Neural progenitor cell (in vitro differentiated cells): ENCODE measurements at regions not wholly inside any gene's neighbourhood (a gene's known extent, or its start where the extent isn't known, plus 50 kb on each side); places are given as distances from the start of the nearest gene placed in this dataset.

Source experiments
- DNase-seq: peaks from one replicate; pipeline ENCODE4 v3.0.0-alpha.2; 2016; ENCODE audit warnings: low spot score
- H2AFZ ChIP-seq: fragments of 200-600 bp; sonication (generic); replicated peaks from 2 replicates; pipeline ENCODE4 v1.6.1; 2016; ENCODE audit warnings: antibody characterized with exemption
- H3F3A ChIP-seq: fragments of 200-600 bp; sonication (generic); 2 replicates; pipeline ENCODE4 v1.6.1; 2016; ENCODE audit warnings: antibody characterized with exemption, low read depth
- H3K27ac ChIP-seq: fragments of 200-600 bp; sonication (generic); 2 replicates; pipeline ENCODE4 v1.5.1; 2016; ENCODE audit warnings: mild to moderate bottlenecking
- H3K27me3 ChIP-seq: fragments of 200-600 bp; sonication (generic); 2 replicates; pipeline ENCODE4 v1.6.1; 2016; ENCODE audit warnings: mild to moderate bottlenecking, moderate library complexity
- H3K36me3 ChIP-seq: fragments of 200-600 bp; sonication (generic); 2 replicates; pipeline ENCODE4 v1.5.1; 2016
- H3K4me1 ChIP-seq: fragments of 200-600 bp; sonication (generic); 2 replicates; pipeline ENCODE4 v1.6.1; 2016; ENCODE audit warnings: mixed run types
- H3K4me2 ChIP-seq: fragments of 200-600 bp; sonication (generic); 2 replicates; pipeline ENCODE4 v1.6.1; 2016
- H3K4me3 ChIP-seq: fragments of 200-600 bp; sonication (generic); 2 replicates; pipeline ENCODE4 v1.5.1; 2016
- H3K79me2 ChIP-seq: fragments of 200-600 bp; sonication (generic); 2 replicates; pipeline ENCODE4 v1.6.1; 2016; ENCODE audit warnings: low read depth
- H3K9ac ChIP-seq: fragments of 200-600 bp; sonication (generic); 2 replicates; pipeline ENCODE4 v1.6.1; 2016
- H3K9me3 ChIP-seq: fragments of 200-600 bp; sonication (generic); 2 replicates; pipeline ENCODE4 v1.5.1; 2016; ENCODE audit warnings: low read depth
- H4K20me1 ChIP-seq: fragments of 200-600 bp; sonication (generic); 2 replicates; pipeline ENCODE4 v1.6.1; 2016; ENCODE audit warnings: low read depth
- H3K27ac Mint-ChIP-seq: 3 replicates; pipeline ENCODE4 v1.8.0; 2021; ENCODE audit warnings: mixed read lengths
- H3K27me3 Mint-ChIP-seq: 2 replicates; pipeline ENCODE4 v1.8.0; 2022; ENCODE audit warnings: low read depth, mild to moderate bottlenecking, inconsistent platforms, moderate library complexity, mixed read lengths; ENCODE audit not compliant: insufficient read depth
- H3K36me3 Mint-ChIP-seq: 3 replicates; pipeline ENCODE4 v1.8.0; 2021; ENCODE audit warnings: mixed read lengths
- H3K4me1 Mint-ChIP-seq: 3 replicates; pipeline ENCODE4 v1.8.0; 2021; ENCODE audit warnings: mixed read lengths
- H3K4me3 Mint-ChIP-seq: 3 replicates; pipeline ENCODE4 v1.8.0; 2021; ENCODE audit warnings: mild to moderate bottlenecking, moderate library complexity, mixed read lengths
- H3K9me3 Mint-ChIP-seq: 3 replicates; pipeline ENCODE4 v1.8.0; 2020; ENCODE audit warnings: mixed read lengths
- CTCF ChIP-seq: fragments of 200-600 bp; sonication (generic); IDR thresholded peaks from 2 replicates; pipeline ENCODE4 v1.5.1; 2017; ENCODE audit warnings: antibody characterized with exemption, mild to moderate bottlenecking
- EZH2 ChIP-seq: fragments of 200-600 bp; sonication (generic); IDR thresholded peaks from 2 replicates; pipeline ENCODE4 v1.6.1; 2017; ENCODE audit warnings: antibody characterized with exemption, mild to moderate bottlenecking, moderate library complexity
- EZH2phosphoT487 ChIP-seq: fragments of 200-600 bp; sonication (generic); IDR thresholded peaks from 2 replicates; pipeline ENCODE4 v1.6.1; 2017; ENCODE audit warnings: antibody characterized with exemption

- no peak overlapping the region for H3K4me3 ChIP-seq
- no peak overlapping the region for H2AFZ ChIP-seq
- H3K27me3 ChIP-seq, result no peaks in the 10 kb centered on the region
- no peak overlapping the region for H3K4me2 ChIP-seq
- H3K36me3 ChIP-seq, result no peaks in the 10 kb centered on the region
- no peaks in the 10 kb centered on the region for H3K36me3 Mint-ChIP-seq
- H3K27ac Mint-ChIP-seq, result no peak overlapping the region
- H3K27ac ChIP-seq, result no peak overlapping the region
- TF ChIP-seq EZH2, result no peak
- TF ChIP-seq EZH2phosphoT487, result no peak
- no peak for TF ChIP-seq CTCF
- DNase-seq, result no peak
- no peaks in the 10 kb centered on the region for H3K9me3 ChIP-seq
- no peaks in the 10 kb centered on the region for H4K20me1 ChIP-seq
- H3K9me3 Mint-ChIP-seq, result no peaks in the 10 kb centered on the region
- no peaks in the 10 kb centered on the region for H3K79me2 ChIP-seq
- no peaks in the 10 kb centered on the region for H3K4me1 Mint-ChIP-seq
- peaks cover 8% of the 10 kb centered on the region for H3K4me1 ChIP-seq
- peaks cover 5% of the 10 kb centered on the region for H3F3A ChIP-seq
- no peak overlapping the region for H3K9ac ChIP-seq
- H3K27me3 Mint-ChIP-seq, result no peaks in the 10 kb centered on the region
- H3K4me3 Mint-ChIP-seq, result no peak overlapping the region
These were observed 207.3 kb upstream of the NR4A3 start for GRCh38 chr9:99614341-99614740.

- Histone ChIP-seq H3K4me3 (no peak overlapping the region), H3K27me3 (no peaks in the 10 kb centered on the region), H3F3A (no peaks in the 10 kb centered on the region), H3K4me2 (no peak overlapping the region), H3K9me3 (no peaks in the 10 kb centered on the region), H3K27ac (no peak overlapping the region), H3K79me2 (no peaks in the 10 kb centered on the region), H2AFZ (no peak overlapping the region), H4K20me1 (no peaks in the 10 kb centered on the region), H3K36me3 (no peaks in the 10 kb centered on the region), H3K4me1 (no peaks in the 10 kb centered on the region), H3K9ac (no peak overlapping the region)
- H3K36me3 Mint-ChIP-seq, result no peaks in the 10 kb centered on the region
- H3K27ac Mint-ChIP-seq, result no peak overlapping the region
- H3K9me3 Mint-ChIP-seq, result no peaks in the 10 kb centered on the region
- no peaks in the 10 kb centered on the region for H3K27me3 Mint-ChIP-seq
- DNase-seq, result no peak
- TF ChIP-seq EZH2phosphoT487 (no peak), EZH2 (no peak), CTCF (no peak)
- no peak overlapping the region for H3K4me3 Mint-ChIP-seq
- no peaks in the 10 kb centered on the region for H3K4me1 Mint-ChIP-seq
These were observed 200.6 kb upstream of the NR4A3 start for GRCh38 chr9:99621040-99621439.

GRCh38 chr9:99622679-99623078, 199.0 kb upstream of the NR4A3 start:
- TF ChIP-seq CTCF (no peak), EZH2phosphoT487 (no peak), EZH2 (no peak)
- H3K9me3 Mint-ChIP-seq, result no peaks in the 10 kb centered on the region
- H3K4me1 ChIP-seq, result no peaks in the 10 kb centered on the region
- H3K27me3 Mint-ChIP-seq, result no peaks in the 10 kb centered on the region
- H3F3A ChIP-seq, result no peaks in the 10 kb centered on the region
- no peak overlapping the region for H3K27ac ChIP-seq
- no peak for DNase-seq
- no peaks in the 10 kb centered on the region for H3K27me3 ChIP-seq
- no peak overlapping the region for H3K9ac ChIP-seq
- no peaks in the 10 kb centered on the region for H4K20me1 ChIP-seq
- no peak overlapping the region for H2AFZ ChIP-seq
- no peaks in the 10 kb centered on the region for H3K4me1 Mint-ChIP-seq
- no peak overlapping the region for H3K4me3 Mint-ChIP-seq
- H3K36me3 ChIP-seq, result no peaks in the 10 kb centered on the region
- no peaks in the 10 kb centered on the region for H3K79me2 ChIP-seq
- no peak overlapping the region for H3K27ac Mint-ChIP-seq
- H3K36me3 Mint-ChIP-seq, result no peaks in the 10 kb centered on the region
- no peak overlapping the region for H3K4me3 ChIP-seq
- H3K4me2 ChIP-seq, result no peak overlapping the region
- H3K9me3 ChIP-seq, result no peaks in the 10 kb centered on the region
